GM19468 (cell line): ENCODE measurements at regions not wholly inside any gene's neighbourhood (a gene's known extent, or its start where the extent isn't known, plus 50 kb on each side); places are given as distances from the start of the nearest gene placed in this dataset.

Experiments used
- ATAC-seq: cut with Tn5 transposase; IDR thresholded peaks from one replicate; pipeline ENCODE4 v1.9.1; 2021; ENCODE audit warnings: mild to moderate bottlenecking, moderate library complexity, moderate number of reproducible peaks; ENCODE audit not compliant: unreplicated experiment; ENCODE audit errors: extremely low read depth

GRCh38 chr6:43912598-43913371 lies 142.8 kb downstream of the VEGFA start:
- ATAC-seq, result no peak

GRCh38 chr6:43912116-43912577 lies 142.1 kb downstream of the VEGFA start:
- ATAC-seq, result no peak

GRCh38 chr6:43911354-43912115 lies 141.5 kb downstream of the VEGFA start:
- no peak for ATAC-seq

DNA sequence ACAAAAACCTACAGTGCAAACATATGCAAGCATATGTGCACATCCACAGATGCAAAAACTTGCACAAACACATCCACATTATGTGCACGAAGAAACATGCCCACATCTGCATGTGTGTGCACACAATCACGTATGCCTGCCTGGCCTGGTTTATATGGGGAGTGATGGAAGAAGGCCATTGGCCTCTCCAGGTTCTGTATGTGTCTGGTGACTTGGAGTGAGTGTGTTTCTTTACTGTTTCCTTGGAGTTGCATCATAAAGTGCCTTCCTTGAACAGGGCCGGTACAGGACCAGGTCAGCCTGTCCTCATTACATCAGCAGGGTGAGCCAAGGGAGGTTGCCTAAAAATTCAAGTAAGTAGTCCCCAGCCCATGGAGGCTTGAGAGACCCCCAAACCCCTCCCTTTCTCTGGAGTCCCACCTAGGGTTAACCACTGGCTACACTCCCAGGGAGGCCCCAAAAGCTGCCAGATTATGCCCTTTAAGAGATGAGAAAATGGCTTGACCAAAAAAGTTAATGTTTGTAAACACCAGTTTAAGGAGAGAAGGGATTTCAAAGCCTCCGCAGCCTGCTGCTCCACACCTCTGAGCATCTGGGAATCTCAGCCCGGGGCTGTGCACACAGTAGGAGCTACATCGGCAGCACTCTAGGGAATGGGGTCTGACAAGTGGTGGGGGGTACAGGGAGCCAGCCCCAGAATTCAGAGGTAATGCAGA lies 140.8 kb downstream of the VEGFA start:
- ATAC-seq, result no peak

GRCh38 chr6:43910149-43910637 lies 140.2 kb downstream of the VEGFA start:
- ATAC-seq, result no peak

DNA sequence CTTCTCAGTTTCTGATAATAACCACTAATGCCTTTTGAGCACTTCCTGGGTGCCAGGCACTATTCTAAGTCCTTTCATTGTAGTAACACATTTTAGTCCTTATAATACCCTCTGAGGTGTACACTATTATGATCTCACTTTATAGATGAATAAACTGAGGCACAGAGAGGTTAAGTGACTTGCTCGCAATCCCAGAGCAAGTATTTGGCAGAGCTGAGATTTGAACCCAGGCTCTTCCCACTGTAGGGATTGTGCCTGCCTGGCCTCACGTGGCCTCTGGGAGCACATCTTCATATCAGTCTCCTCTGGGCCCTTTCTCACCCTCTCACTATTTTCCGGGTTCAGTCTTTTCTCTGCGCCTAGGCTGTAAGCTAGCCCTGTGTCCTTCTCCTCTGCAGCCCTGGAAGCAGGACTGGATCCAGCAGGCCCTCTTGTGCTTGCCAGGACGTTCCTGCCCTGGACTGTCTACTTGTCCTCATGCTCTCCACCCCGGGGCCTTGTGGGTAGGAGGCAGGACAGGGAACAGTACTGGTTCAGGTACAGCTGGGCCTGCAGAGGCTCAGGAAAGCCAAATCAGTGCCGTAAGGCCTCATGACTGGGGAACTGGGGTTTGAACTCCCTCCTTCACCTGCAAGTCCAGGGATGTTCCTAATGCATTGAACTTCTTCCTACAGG lies 139.6 kb downstream of the VEGFA start:
- no peak for ATAC-seq

DNA sequence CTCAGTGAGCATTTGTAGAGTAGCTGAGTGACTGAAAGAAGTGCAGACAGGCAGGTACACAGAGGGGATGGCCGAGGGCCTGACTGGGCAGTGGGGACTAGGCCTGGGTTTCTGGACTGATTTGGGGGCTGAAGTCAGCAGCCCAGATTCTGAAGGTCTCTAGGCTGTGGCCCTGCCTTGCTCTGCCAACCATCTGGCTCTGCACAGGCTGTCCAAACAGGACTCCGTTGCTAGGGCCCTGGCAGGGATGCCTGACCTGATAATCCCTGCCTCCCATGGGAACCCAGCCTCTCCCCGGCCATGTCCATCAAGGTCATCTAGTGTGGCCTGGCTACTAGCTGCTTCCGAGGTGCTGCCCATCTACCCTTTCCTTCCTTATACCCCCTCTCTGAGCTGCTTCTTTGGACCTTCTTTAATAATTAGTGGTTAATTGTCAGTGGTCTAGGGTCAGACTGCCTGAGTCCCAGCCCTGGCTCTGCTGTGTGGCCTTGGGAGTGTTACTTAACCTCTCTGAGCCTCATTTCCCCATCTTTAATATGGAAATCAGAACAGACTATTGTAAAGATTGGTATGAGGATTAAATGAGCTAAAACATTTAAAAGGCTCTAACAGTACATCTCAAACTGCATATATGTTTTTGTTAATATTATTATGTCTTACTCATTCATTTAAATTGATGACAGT lies 137.9 kb downstream of the VEGFA start:
- ATAC-seq, result no peak

GRCh38 chr6:43907312-43907711 lies 137.3 kb downstream of the VEGFA start:
- no peak for ATAC-seq

- no peak for ATAC-seq
Observed at GRCh38 chr6:43904311-43905123, 134.5 kb downstream of the VEGFA start.

DNA sequence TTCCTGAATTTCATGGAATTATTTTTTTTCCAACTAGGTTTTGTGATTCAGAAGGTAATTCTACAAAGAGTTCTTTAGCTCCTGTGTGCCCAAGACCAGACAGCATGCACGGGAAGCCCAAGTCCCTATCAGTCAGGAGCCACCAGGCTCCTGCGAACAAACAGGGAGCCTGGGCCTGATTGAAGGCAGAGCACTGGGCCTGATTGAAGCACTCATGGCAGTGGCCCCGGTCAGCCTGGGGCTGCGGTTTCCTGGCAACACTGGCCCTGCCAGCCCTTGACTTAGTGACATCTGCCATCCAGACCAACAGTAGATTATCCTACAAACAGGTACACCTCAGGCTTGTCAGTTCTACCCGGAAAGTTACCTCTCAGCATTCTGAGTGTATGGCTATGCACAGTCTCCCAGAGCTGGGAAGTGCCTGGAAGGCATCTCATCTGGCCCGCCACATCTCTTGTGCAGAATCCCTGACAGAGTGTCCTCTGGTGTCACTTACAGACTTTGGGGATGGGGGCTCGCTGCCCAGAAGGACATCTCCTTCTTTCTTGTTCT lies 133.8 kb downstream of the VEGFA start:
- ATAC-seq, result no peak

DNA sequence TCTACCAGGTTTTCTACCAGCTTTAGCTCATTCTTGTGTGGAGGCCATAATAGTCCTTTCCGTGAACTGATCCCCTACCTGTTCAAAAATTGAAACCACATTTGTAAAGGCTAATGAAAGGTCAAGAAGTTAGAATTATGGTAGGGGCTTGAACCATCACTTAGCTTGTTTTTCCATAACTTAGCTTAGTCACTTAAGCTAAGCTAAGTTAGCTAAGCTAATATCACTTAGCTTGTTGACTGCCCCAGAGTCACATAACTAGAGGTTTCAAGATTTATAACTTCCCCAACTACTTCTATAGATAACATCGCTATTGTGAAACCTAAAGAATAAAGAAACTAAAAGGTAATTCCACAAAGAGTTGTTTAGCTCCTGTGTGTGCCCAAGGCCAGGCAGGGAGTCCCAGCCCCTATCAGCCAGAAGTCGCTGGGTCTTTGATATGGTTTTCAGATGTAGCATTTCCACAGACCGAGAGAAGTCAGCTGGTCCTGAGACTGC lies 131.8 kb downstream of the VEGFA start:
- ATAC-seq, result no peak

- ATAC-seq, result no peak
Observed at GRCh38 chr6:43900916-43901732, 131.1 kb downstream of the VEGFA start.

DNA sequence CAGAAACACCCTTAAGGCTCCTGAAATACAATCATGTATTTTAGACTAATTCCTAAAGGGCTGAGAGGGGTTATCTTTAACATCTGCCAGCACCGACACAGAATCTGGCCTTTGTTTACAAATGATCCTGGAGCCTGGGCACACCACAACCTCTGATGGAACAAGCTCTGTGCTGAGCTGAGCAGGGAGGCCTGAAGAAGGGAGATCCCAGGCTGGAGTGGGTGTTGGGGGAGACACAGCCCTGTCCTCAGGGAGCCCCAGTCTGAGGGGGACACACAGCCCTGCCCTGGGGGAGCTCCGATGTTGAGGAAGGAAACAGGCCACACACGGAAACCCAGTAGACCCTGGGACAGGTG lies 130.5 kb downstream of the VEGFA start:
- ATAC-seq, result no peak

GRCh38 chr6:43899830-43900229 lies 129.8 kb downstream of the VEGFA start:
- no peak for ATAC-seq

GRCh38 chr6:43898358-43899131 lies 128.5 kb downstream of the VEGFA start:
- no peak for ATAC-seq

DNA sequence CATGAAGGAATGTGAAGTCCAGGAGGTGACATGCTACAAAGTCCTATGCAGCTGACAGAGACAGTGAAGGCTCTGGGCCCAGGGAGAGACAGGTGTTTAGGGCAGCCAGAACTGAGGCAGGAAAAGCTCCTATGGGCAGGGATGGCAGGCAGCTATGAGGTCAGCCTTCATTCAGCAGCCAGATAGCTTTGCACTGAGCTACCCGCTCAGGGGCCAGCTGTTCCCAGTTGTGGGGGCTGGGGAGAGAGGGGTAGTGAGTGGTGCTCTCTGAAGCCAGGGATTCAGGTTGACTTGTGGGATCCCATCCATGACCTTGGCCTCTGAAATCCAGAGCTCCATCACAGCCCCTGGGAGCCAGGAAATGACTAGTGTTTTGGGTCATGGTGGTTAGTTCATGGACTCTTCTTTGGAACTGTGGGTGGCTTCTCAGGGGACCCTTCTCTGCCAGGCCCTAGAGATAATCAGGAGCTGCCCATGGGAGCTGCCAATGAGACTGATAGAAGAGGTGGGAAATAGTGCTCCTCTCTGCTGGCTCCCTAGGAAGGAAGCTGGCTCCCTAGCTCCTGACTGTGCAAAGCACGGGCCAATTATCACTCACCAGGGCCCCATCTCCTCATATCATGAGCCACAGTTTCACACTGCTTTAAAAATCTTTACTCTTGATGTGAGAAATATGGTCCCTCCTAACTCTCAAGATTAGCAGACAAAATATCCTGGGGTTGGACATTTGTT lies 127.7 kb downstream of the VEGFA start:
- no peak for ATAC-seq
